ENCODE measurements at regions not wholly inside any gene's neighbourhood (a gene's known extent, or its start where the extent isn't known, plus 50 kb on each side); places are given as distances from the start of the nearest gene placed in this dataset.

- Histone ChIP-seq H3K4me1 (ENCODE audit: control insufficient read depth, insufficient read depth, low read length) (no peaks in the 10 kb centered on the region), H3K9me3 (replicated peaks; ENCODE audit: control insufficient read depth, insufficient read depth, low read length) (no peaks in the 10 kb centered on the region), H3K27me3 (replicated peaks in 1 of 2; ENCODE audit: control insufficient read depth in 2 of 2, insufficient read depth in 2 of 2, low read length in 1 of 2) (no peaks in the 10 kb centered on the region), H3K4me3 (no peak overlapping the region), H2AFZ (ENCODE audit: control insufficient read depth, low read depth, low read length) (no peak overlapping the region), H3K79me2 (ENCODE audit: control insufficient read depth, insufficient read depth, low read length) (no peaks in the 10 kb centered on the region), H3K4me2 (ENCODE audit: control insufficient read depth, insufficient read depth) (no peak overlapping the region), H3K27ac (ENCODE audit: control insufficient read depth, insufficient read depth) (no peak overlapping the region), H4K20me1 (ENCODE audit: control insufficient read depth, insufficient read depth) (no peaks in the 10 kb centered on the region), H3K9ac (ENCODE audit: control insufficient read depth, insufficient read depth, low read length) (no peak overlapping the region), H3K36me3 (ENCODE audit: control insufficient read depth in 2 of 2, insufficient read depth in 2 of 2, low read length in 1 of 2) (no peaks in the 10 kb centered on the region)
- POLR2A ChIA-PET = no interaction called here
- CTCF ChIA-PET = no interaction called here
- FAIRE-seq (no peak), ATAC-seq (no peak), DNase-seq (ENCODE audit: low read depth, low spot score) (no peak)
- 19% methylated on average over 5 of the region's 5 CpGs for WGBS (ENCODE audit: insufficient coverage, insufficient replicate concordance, low lambda C conversion rate, missing lambda C conversion rate)
- TF ChIP-seq CREM (IDR thresholded peaks at IDR 0.05; ENCODE audit: low read depth) (no peak), SRF (IDR thresholded peaks at IDR 0.05; ENCODE audit: low read depth in 2 of 2, low read length in 2 of 2) (no peak), HCFC1 (IDR thresholded peaks at IDR 0.05; ENCODE audit: low read length) (no peak), HDAC2 (IDR thresholded peaks at IDR 0.05) (no peak), LARP7 (IDR thresholded peaks at IDR 0.05) (no peak), SMAD1 (IDR thresholded peaks at IDR 0.05; ENCODE audit: low read depth, partially characterized antibody) (no peak), BHLHE40 (IDR thresholded peaks at IDR 0.05; ENCODE audit: borderline replicate concordance in 1 of 2, low read depth in 2 of 2, low read length in 1 of 2) (no peak), NKRF (conservative IDR thresholded peaks at IDR 0.05) (no peak), ZSCAN29 (IDR thresholded peaks at IDR 0.05) (no peak), PKNOX1 (IDR thresholded peaks at IDR 0.05) (no peak), SPI1 (IDR thresholded peaks at IDR 0.05; ENCODE audit: borderline replicate concordance, insufficient read depth, low read depth, low read length) (no peak), TAF1 (IDR thresholded peaks at IDR 0.05; ENCODE audit: borderline replicate concordance, low read depth, low read length) (no peak), ESRRA (IDR thresholded peaks at IDR 0.05; ENCODE audit: low read length) (no peak), ZNF622 (IDR thresholded peaks at IDR 0.05) (no peak), USF1 (IDR thresholded peaks at IDR 0.05; ENCODE audit: borderline replicate concordance, extremely low read length, insufficient read depth, low read depth, low read length) (no peak)
- TF ChIP-seq, protein P1, sequence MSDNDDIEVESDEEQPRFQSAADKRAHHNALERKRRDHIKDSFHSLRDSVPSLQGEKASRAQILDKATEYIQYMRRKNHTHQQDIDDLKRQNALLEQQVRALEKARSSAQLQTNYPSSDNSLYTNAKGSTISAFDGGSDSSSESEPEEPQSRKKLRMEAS (IDR thresholded peaks at IDR 0.05; ENCODE audit: low read depth, low read length) = no peak
- TF ChIP-seq, protein P2, sequence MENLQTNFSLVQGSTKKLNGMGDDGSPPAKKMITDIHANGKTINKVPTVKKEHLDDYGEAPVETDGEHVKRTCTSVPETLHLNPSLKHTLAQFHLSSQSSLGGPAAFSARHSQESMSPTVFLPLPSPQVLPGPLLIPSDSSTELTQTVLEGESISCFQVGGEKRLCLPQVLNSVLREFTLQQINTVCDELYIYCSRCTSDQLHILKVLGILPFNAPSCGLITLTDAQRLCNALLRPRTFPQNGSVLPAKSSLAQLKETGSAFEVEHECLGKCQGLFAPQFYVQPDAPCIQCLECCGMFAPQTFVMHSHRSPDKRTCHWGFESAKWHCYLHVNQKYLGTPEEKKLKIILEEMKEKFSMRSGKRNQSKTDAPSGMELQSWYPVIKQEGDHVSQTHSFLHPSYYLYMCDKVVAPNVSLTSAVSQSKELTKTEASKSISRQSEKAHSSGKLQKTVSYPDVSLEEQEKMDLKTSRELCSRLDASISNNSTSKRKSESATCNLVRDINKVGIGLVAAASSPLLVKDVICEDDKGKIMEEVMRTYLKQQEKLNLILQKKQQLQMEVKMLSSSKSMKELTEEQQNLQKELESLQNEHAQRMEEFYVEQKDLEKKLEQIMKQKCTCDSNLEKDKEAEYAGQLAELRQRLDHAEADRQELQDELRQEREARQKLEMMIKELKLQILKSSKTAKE (IDR thresholded peaks at IDR 0.05; ENCODE audit: low read depth, poor library complexity, severe bottlenecking) = no peak
- intact Hi-C loops (cut with micrococcal nuclease; ENCODE audit: unreplicated experiment) (no loop called here), in situ Hi-C loops (cut with MboI) (no loop called here)
- BruUV-seq (replicated peaks) = no TSS peak
- SMC1A ChIA-PET (ENCODE audit: uncharacterized antibody, unreplicated experiment) = no interaction called here
- RAD21 ChIA-PET (ENCODE audit: unreplicated experiment) = interaction anchor here (0.6 kb wide), 1 partner anchor 70 kb away, joined by 4 read pairs; no protein-coding TSS in a partner anchor
Measured at GRCh38 chr5:167503926-167504720, 787.3 kb upstream of the WWC1 start.

Data from GM12878 (cell line).